Left ventricle myocardium inferior (tissue), 1 donor: ENCODE measurements at regions not wholly inside any gene's neighbourhood (a gene's known extent, or its start where the extent isn't known, plus 50 kb on each side); places are given as distances from the start of the nearest gene placed in this dataset.

ENCODE experiments used
- DNase-seq: peaks from one replicate; pipeline ENCODE4 v3.0.0-alpha.2; 2020
- H3K27ac ChIP-seq: fragments of 200-600 bp; replicated peaks from 2 replicates; pipeline ENCODE4 v1.8.0; 2021
- H3K27me3 ChIP-seq: fragments of 200-600 bp; 2 replicates; pipeline ENCODE4 v1.8.0; 2021; ENCODE audit warnings: low read depth
- H3K36me3 ChIP-seq: fragments of 200-600 bp; 2 replicates; pipeline ENCODE4 v1.8.0; 2021
- H3K4me1 ChIP-seq: fragments of 200-600 bp; 2 replicates; pipeline ENCODE4 v1.8.0; 2021
- H3K4me3 ChIP-seq: fragments of 200-600 bp; 2 replicates; pipeline ENCODE4 v1.8.0; 2021; ENCODE audit warnings: mild to moderate bottlenecking, moderate library complexity
- H3K9me3 ChIP-seq: fragments of 200-600 bp; replicated peaks from 2 replicates; pipeline ENCODE4 v1.8.0; 2021
- intact Hi-C: fragments of 100-400 bp; cut with micrococcal nuclease; formaldehyde crosslinking; loops from one replicate; pipeline ENCODE4 v1.11.0; 2022
- TF ChIP-seq, protein P1 (sequence below): fragments of 200-600 bp; IDR thresholded peaks from 2 replicates; pipeline ENCODE4 v1.8.0; 2021; ENCODE audit warnings: antibody characterized with exemption, mild to moderate bottlenecking, borderline replicate concordance
- donor health status: DM: no; HTN: yes; CAD: no; lungs with severe emphysema.

DNA sequence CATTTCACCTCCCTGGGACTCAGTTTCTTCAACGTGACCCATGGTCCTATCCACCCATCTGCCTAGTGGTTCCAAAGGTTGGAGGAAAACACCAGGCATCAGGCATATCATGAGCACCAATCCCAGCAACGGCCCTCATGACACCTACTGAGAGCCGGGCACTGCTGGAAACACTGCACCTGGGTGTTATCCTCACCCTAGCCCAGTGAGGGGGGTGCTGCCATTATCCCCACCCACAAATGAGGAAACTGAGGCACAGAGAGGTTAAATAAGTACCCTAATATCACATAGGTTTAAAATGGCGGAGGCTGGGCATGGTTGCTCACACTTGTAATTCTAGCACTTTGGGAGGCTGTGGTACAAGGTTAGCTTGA, 206.9 kb downstream of the MATN1 start:
- TF ChIP-seq, protein P1, sequence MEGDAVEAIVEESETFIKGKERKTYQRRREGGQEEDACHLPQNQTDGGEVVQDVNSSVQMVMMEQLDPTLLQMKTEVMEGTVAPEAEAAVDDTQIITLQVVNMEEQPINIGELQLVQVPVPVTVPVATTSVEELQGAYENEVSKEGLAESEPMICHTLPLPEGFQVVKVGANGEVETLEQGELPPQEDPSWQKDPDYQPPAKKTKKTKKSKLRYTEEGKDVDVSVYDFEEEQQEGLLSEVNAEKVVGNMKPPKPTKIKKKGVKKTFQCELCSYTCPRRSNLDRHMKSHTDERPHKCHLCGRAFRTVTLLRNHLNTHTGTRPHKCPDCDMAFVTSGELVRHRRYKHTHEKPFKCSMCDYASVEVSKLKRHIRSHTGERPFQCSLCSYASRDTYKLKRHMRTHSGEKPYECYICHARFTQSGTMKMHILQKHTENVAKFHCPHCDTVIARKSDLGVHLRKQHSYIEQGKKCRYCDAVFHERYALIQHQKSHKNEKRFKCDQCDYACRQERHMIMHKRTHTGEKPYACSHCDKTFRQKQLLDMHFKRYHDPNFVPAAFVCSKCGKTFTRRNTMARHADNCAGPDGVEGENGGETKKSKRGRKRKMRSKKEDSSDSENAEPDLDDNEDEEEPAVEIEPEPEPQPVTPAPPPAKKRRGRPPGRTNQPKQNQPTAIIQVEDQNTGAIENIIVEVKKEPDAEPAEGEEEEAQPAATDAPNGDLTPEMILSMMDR, result no peak
- Histone ChIP-seq H3K36me3 (no peaks in the 10 kb centered on the region), H3K4me3 (no peak overlapping the region), H3K27me3 (no peaks in the 10 kb centered on the region), H3K27ac (no peak overlapping the region), H3K9me3 (no peaks in the 10 kb centered on the region), H3K4me1 (peaks cover 4% of the 10 kb centered on the region)
- intact Hi-C loops, result no loop called here
- no peak for DNase-seq

DNA sequence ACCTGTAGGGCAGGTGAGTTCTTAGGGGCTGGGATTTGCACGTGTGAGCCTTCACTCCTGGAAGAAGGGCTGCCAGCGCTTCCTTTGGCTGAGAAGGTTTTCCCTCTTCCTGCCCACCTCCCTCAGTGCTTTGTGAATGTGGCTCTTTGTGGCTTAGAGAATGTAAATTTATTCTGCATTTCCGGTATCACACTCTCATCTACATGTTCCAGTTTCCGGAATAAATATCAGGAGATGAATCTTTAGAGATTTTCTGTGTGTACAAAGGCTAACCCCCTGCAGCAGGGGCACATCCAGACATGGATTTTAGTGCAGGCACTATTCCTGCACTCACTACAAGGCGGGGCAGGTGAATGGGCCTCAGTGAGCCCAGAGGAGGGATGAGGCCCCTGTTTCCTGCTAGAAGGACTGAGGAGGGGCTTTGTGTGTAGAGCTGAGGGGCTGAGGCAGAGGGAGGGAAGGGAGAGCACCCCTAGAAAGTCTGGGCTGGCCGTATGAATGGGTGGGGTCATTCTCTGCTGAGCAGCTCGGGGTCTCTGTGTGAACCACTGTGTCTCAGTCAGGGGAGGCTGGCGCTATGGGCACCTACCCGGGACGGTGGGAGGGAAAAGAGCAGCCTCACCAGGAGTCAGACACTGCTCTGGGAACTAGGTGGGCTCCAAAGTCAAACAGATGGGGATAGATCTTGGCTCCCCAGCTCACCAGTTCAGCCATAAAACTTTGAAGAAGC, 207.5 kb downstream of the MATN1 start:
- TF ChIP-seq, protein P1, result no peak
- DNase-seq, result no peak
- H3K4me1 ChIP-seq, result no peaks in the 10 kb centered on the region
- no peaks in the 10 kb centered on the region for H3K36me3 ChIP-seq
- no peak overlapping the region for H3K4me3 ChIP-seq
- H3K27me3 ChIP-seq, result no peaks in the 10 kb centered on the region
- H3K27ac ChIP-seq, result no peak overlapping the region
- intact Hi-C loops, result no loop called here
- H3K9me3 ChIP-seq, result no peaks in the 10 kb centered on the region

DNA sequence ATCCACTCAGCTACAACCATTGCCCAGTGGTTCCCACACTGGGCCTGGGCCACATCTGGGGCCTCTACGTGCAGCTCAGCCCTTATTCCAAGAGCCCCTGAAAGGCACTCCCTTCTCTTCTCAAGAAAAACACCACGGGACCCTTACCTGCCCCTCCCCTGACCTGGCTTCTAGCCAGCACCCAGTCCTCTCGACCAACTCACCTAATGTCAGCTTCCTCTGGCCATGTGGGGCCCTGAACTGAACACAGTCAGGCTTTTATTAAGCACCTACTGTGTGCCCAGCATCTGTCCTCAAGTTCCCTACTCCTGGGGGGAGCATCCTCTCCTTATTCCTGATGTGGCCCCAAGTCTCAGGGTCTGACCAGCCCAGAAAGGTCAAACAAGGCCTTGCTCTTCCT, 208.4 kb downstream of the MATN1 start:
- Histone ChIP-seq H3K27me3 (no peaks in the 10 kb centered on the region), H3K27ac (no peak overlapping the region), H3K36me3 (no peaks in the 10 kb centered on the region), H3K4me3 (no peak overlapping the region), H3K9me3 (no peaks in the 10 kb centered on the region), H3K4me1 (no peaks in the 10 kb centered on the region)
- DNase-seq, result no peak
- TF ChIP-seq, protein P1, result no peak
- intact Hi-C loops, result no loop called here

DNA sequence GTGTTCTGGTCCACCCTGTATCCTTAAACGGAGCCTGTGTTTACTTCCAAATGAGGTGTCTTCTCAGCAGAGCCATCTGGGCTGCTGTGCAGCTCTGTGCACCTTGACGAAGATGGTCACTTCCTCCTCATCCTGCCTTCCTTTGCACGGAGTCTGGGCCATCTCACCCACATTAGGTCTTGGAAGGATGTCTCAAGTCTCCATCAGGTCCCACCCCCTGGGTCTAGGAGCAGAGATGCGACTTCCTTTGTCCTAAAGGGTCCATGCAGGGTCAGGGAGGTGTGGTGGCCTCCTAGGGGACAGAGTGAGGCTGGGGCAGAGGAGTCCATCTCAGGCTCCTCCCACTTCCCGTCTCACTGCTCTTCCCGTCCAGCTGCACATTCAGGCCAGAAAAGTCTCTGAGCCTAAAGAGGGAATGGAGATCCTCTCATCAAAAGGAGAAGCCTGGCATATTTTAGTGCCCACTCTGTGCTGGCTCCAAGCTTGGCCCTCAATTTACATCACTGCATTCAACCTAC, 209.2 kb downstream of the MATN1 start:
- Histone ChIP-seq H3K4me3 (no peak overlapping the region), H3K4me1 (no peaks in the 10 kb centered on the region), H3K27ac (no peak overlapping the region), H3K36me3 (no peaks in the 10 kb centered on the region), H3K27me3 (peaks cover 4% of the 10 kb centered on the region), H3K9me3 (no peaks in the 10 kb centered on the region)
- TF ChIP-seq, protein P1, result no peak
- intact Hi-C loops, result no loop called here
- no peak for DNase-seq

DNA sequence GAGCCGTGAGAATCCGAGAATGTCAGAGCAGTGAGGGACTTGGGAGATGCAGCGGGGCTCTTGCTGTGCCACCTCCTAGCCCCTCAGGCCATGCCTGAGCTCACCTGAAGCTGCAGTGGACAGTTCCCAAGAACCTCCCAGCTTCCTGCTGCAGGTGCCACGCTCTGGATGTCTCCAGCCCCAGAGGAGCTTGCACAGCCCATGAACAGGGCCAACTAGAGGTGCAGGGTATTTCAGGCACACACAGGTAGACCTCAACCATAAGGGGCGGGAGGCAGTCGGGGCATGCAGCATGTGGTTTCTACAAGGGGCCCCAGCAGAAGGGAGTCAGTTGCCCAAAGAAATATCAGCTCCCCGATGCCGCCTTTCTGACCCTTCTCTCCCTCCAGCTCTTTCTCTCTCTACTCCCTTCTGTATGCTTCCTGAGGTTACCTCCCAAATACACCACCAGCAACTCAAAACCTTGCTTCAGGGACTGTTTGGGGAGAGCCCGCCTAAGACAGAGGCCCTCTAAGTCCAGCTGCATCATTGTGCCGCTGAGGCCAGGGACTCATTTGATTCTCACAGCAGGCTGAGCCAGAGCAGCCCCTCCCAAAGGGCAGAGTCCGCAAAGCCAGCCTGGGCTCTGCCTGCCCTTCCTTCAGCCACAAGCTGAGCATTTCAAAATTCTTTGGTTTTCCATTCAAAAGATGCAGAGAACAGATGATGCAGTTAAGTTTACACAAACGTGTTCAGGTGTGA, 209.8 kb downstream of the MATN1 start:
- intact Hi-C loops, result no loop called here
- Histone ChIP-seq H3K36me3 (no peaks in the 10 kb centered on the region), H3K27me3 (peaks cover 10% of the 10 kb centered on the region), H3K4me3 (no peak overlapping the region), H3K9me3 (no peaks in the 10 kb centered on the region), H3K4me1 (no peaks in the 10 kb centered on the region), H3K27ac (no peak overlapping the region)
- TF ChIP-seq, protein P1, result no peak
- DNase-seq, result no peak
